ENCODE measurements at regions not wholly inside any gene's neighbourhood (a gene's known extent, or its start where the extent isn't known, plus 50 kb on each side); places are given as distances from the start of the nearest gene placed in this dataset.

- ChIA-PET CTCF (no interaction called here), POLR2A (no interaction called here)
- Mint-ChIP-seq H3K27me3 (peaks cover 0 to 2% of the 10 kb centered on the region in 2 donors), H3K4me1 (no peaks in the 10 kb centered on the region), H3K4me3 (no peak overlapping the region), H3K36me3 (no peaks in the 10 kb centered on the region), H3K9me3 (peaks cover 0 to 12% (median 6%) of the 10 kb centered on the region in 5 donors), H3K27ac (no peak overlapping the region)
- no peak overlapping the region for H3K27ac ChIP-seq (ENCODE audit: low read depth, low read length)
- H3K27me3 ChIP-seq (ENCODE audit: insufficient read depth, low read length, poor library complexity, severe bottlenecking) = no peaks in the 10 kb centered on the region
- H3K36me3 ChIP-seq (ENCODE audit: insufficient read depth, low read length) = no peaks in the 10 kb centered on the region
- H3K4me1 ChIP-seq (ENCODE audit: insufficient read depth, low read length) = no peaks in the 10 kb centered on the region
- H3K4me3 ChIP-seq (ENCODE audit: low read length) = no peak overlapping the region
- no peak for DNase-seq
- no peaks in the 10 kb centered on the region for H3K9me3 ChIP-seq (ENCODE audit: low read length)
Measured at GRCh38 chr9:13898957-13899356, 415.0 kb downstream of the NFIB start.

GRCh38 chr9:13896922-13897835 is 416.8 kb downstream of the NFIB start:
- no peaks in the 10 kb centered on the region for H3K4me1 Mint-ChIP-seq
- no peak overlapping the region for H3K4me3 Mint-ChIP-seq
- Histone ChIP-seq H3K27me3 (ENCODE audit: insufficient read depth, low read length, poor library complexity, severe bottlenecking) (no peaks in the 10 kb centered on the region), H3K4me3 (ENCODE audit: low read length) (no peak overlapping the region), H3K36me3 (ENCODE audit: insufficient read depth, low read length) (no peaks in the 10 kb centered on the region), H3K4me1 (ENCODE audit: insufficient read depth, low read length) (no peaks in the 10 kb centered on the region), H3K9me3 (ENCODE audit: low read length) (no peaks in the 10 kb centered on the region), H3K27ac (ENCODE audit: low read depth, low read length) (no peak overlapping the region)
- H3K9me3 Mint-ChIP-seq = peaks cover 0 to 15% (median 5%) of the 10 kb centered on the region in 5 donors
- no peaks in the 10 kb centered on the region for H3K36me3 Mint-ChIP-seq
- CTCF ChIA-PET = no interaction called here
- DNase-seq = no peak
- peaks cover 0 to 2% of the 10 kb centered on the region in 2 donors for H3K27me3 Mint-ChIP-seq
- no peak overlapping the region for H3K27ac Mint-ChIP-seq
- POLR2A ChIA-PET = no interaction called here

GRCh38 chr9:13896047-13896446 is 417.9 kb downstream of the NFIB start:
- CTCF ChIA-PET = no interaction called here
- POLR2A ChIA-PET = no interaction called here
- peaks cover 0 to 12% (median 4%) of the 10 kb centered on the region in 5 donors for H3K9me3 Mint-ChIP-seq
- no peak overlapping the region for H3K27ac Mint-ChIP-seq
- Histone ChIP-seq H3K9me3 (ENCODE audit: low read length) (no peaks in the 10 kb centered on the region), H3K4me1 (ENCODE audit: insufficient read depth, low read length) (no peaks in the 10 kb centered on the region), H3K27me3 (ENCODE audit: insufficient read depth, low read length, poor library complexity, severe bottlenecking) (no peaks in the 10 kb centered on the region), H3K27ac (ENCODE audit: low read depth, low read length) (no peak overlapping the region), H3K4me3 (ENCODE audit: low read length) (no peak overlapping the region), H3K36me3 (ENCODE audit: insufficient read depth, low read length) (no peaks in the 10 kb centered on the region)
- H3K36me3 Mint-ChIP-seq = no peaks in the 10 kb centered on the region
- DNase-seq = no peak
- no peaks in the 10 kb centered on the region for H3K4me1 Mint-ChIP-seq
- H3K27me3 Mint-ChIP-seq = no peaks in the 10 kb centered on the region
- H3K4me3 Mint-ChIP-seq = no peak overlapping the region

- Mint-ChIP-seq H3K4me3 (no peak overlapping the region), H3K9me3 (peaks cover 7 to 24% (median 21%) of the 10 kb centered on the region in 5 donors), H3K27ac (no peak overlapping the region), H3K4me1 (no peaks in the 10 kb centered on the region), H3K27me3 (no peaks in the 10 kb centered on the region), H3K36me3 (no peaks in the 10 kb centered on the region)
- ChIA-PET CTCF (no interaction called here), POLR2A (no interaction called here)
- no peak overlapping the region for H3K4me3 ChIP-seq (ENCODE audit: low read length)
- no peak for DNase-seq
- H3K27me3 ChIP-seq (ENCODE audit: insufficient read depth, low read length, poor library complexity, severe bottlenecking) = no peaks in the 10 kb centered on the region
- no peaks in the 10 kb centered on the region for H3K36me3 ChIP-seq (ENCODE audit: insufficient read depth, low read length)
- H3K9me3 ChIP-seq (ENCODE audit: low read length) = no peaks in the 10 kb centered on the region
- H3K27ac ChIP-seq (ENCODE audit: low read depth, low read length) = no peak overlapping the region
- H3K4me1 ChIP-seq (ENCODE audit: insufficient read depth, low read length) = no peaks in the 10 kb centered on the region
Measured at GRCh38 chr9:13885258-13885657, 428.7 kb downstream of the NFIB start.

- no peaks in the 10 kb centered on the region for H3K9me3 ChIP-seq (ENCODE audit: low read length)
- Mint-ChIP-seq H3K27me3 (no peaks in the 10 kb centered on the region), H3K4me3 (no peak overlapping the region), H3K9me3 (peaks cover 5 to 18% (median 15%) of the 10 kb centered on the region in 5 donors), H3K27ac (no peak overlapping the region), H3K36me3 (no peaks in the 10 kb centered on the region), H3K4me1 (no peaks in the 10 kb centered on the region)
- CTCF ChIA-PET = no interaction called here
- no peaks in the 10 kb centered on the region for H3K27me3 ChIP-seq (ENCODE audit: insufficient read depth, low read length, poor library complexity, severe bottlenecking)
- no peaks in the 10 kb centered on the region for H3K4me1 ChIP-seq (ENCODE audit: insufficient read depth, low read length)
- DNase-seq = no peak
- H3K4me3 ChIP-seq (ENCODE audit: low read length) = no peak overlapping the region
- H3K36me3 ChIP-seq (ENCODE audit: insufficient read depth, low read length) = no peaks in the 10 kb centered on the region
- no peak overlapping the region for H3K27ac ChIP-seq (ENCODE audit: low read depth, low read length)
- POLR2A ChIA-PET = no interaction called here
Measured at GRCh38 chr9:13879981-13880380, 434.0 kb downstream of the NFIB start.

- no peaks in the 10 kb centered on the region for H3K4me1 Mint-ChIP-seq
Measured at GRCh38 chr9:13879011-13879410, 434.9 kb downstream of the NFIB start.

GRCh38 chr9:13878241-13878711 is 435.7 kb downstream of the NFIB start:
- H3K4me1 Mint-ChIP-seq = no peaks in the 10 kb centered on the region
- ChIA-PET POLR2A (no interaction called here), CTCF (no interaction called here)
- H3K27ac Mint-ChIP-seq = no peak overlapping the region
- H3K27me3 Mint-ChIP-seq = no peaks in the 10 kb centered on the region
- H3K4me1 ChIP-seq (ENCODE audit: insufficient read depth, low read length) = no peaks in the 10 kb centered on the region
- no peak overlapping the region for H3K4me3 Mint-ChIP-seq
- H3K36me3 ChIP-seq (ENCODE audit: insufficient read depth, low read length) = no peaks in the 10 kb centered on the region
- H3K9me3 Mint-ChIP-seq = peaks cover 4 to 17% (median 12%) of the 10 kb centered on the region in 5 donors
- H3K36me3 Mint-ChIP-seq = no peaks in the 10 kb centered on the region
- no peaks in the 10 kb centered on the region for H3K9me3 ChIP-seq (ENCODE audit: low read length)
- no peaks in the 10 kb centered on the region for H3K27me3 ChIP-seq (ENCODE audit: insufficient read depth, low read length, poor library complexity, severe bottlenecking)
- no peak for DNase-seq
- no peak overlapping the region for H3K27ac ChIP-seq (ENCODE audit: low read depth, low read length)
- no peak overlapping the region for H3K4me3 ChIP-seq (ENCODE audit: low read length)

More at GRCh38 chr9:13879011-13879410, 434.9 kb downstream of the NFIB start:
- H3K4me3 ChIP-seq (ENCODE audit: low read length) = no peak overlapping the region
- ChIA-PET POLR2A (no interaction called here), CTCF (no interaction called here)
- no peaks in the 10 kb centered on the region for H3K36me3 ChIP-seq (ENCODE audit: insufficient read depth, low read length)
- Mint-ChIP-seq H3K9me3 (peaks cover 4 to 18% (median 15%) of the 10 kb centered on the region in 5 donors), H3K4me3 (no peak overlapping the region), H3K27ac (no peak overlapping the region), H3K27me3 (no peaks in the 10 kb centered on the region), H3K36me3 (no peaks in the 10 kb centered on the region)
- no peak for DNase-seq
- no peak overlapping the region for H3K27ac ChIP-seq (ENCODE audit: low read depth, low read length)
- no peaks in the 10 kb centered on the region for H3K9me3 ChIP-seq (ENCODE audit: low read length)
- no peaks in the 10 kb centered on the region for H3K27me3 ChIP-seq (ENCODE audit: insufficient read depth, low read length, poor library complexity, severe bottlenecking)
- no peaks in the 10 kb centered on the region for H3K4me1 ChIP-seq (ENCODE audit: insufficient read depth, low read length)

- DNase-seq = no peak
- Mint-ChIP-seq H3K9me3 (peaks cover 7 to 15% (median 12%) of the 10 kb centered on the region in 5 donors), H3K27me3 (no peaks in the 10 kb centered on the region), H3K4me3 (no peak overlapping the region), H3K4me1 (no peaks in the 10 kb centered on the region), H3K36me3 (no peaks in the 10 kb centered on the region), H3K27ac (no peak overlapping the region)
- no peak overlapping the region for H3K4me3 ChIP-seq (ENCODE audit: low read length)
- H3K27ac ChIP-seq (ENCODE audit: low read depth, low read length) = no peak overlapping the region
- no peaks in the 10 kb centered on the region for H3K9me3 ChIP-seq (ENCODE audit: low read length)
- no peaks in the 10 kb centered on the region for H3K36me3 ChIP-seq (ENCODE audit: insufficient read depth, low read length)
- no peaks in the 10 kb centered on the region for H3K4me1 ChIP-seq (ENCODE audit: insufficient read depth, low read length)
- H3K27me3 ChIP-seq (ENCODE audit: insufficient read depth, low read length, poor library complexity, severe bottlenecking) = no peaks in the 10 kb centered on the region
- CTCF ChIA-PET = no interaction called here
- POLR2A ChIA-PET = no interaction called here
Measured at GRCh38 chr9:13876741-13877140, 437.2 kb downstream of the NFIB start.

All from CD8-positive, alpha-beta memory T cell (primary cell).